ENCODE measurements at regions not wholly inside any gene's neighbourhood (a gene's known extent, or its start where the extent isn't known, plus 50 kb on each side); places are given as distances from the start of the nearest gene placed in this dataset.

DNA sequence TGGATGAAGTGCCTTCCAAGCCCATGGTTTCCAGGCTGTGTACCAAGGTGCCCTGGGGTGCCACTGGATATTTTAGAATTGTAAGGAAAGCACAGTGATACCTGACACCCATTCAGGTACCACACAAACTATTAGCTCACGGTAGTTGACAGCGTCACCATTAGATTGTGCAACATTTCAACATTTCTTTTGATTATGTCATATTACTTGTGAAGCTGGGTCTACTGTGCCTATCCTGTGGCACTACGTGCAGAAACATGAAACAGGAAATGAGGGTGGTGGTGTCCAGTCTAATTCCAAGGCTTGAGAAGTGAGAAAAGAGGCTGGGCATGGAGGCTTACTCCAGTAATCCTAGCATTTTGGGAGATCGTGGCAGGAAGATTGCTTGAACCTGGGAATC, 75.5 kb upstream of the CPM start:
- peak in 2 of 4 donors; percentile 51 to 56 for ATAC-seq

DNA sequence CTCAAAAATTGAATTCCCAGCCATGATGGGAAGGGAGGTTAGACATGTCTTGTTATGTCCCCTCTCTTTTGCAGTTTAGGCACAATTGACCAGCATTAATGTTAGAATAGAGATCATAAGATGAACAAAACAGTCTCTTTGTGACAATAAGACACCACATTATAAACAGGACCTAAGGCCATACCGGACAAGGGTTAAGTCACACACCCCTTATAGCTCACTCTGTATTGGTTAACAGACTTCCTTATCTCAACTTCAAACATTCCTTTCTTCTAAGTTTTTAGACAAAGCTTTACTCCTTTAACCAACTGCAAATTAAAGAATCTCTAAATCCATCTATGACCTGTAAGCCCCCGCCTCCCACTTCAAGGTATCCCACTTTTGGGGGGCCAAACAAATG, 81.1 kb upstream of the CPM start:
- H3K4me1 ChIP-seq: no peaks in the 10 kb centered on the region
- ATAC-seq: no peak
- no peak overlapping the region for H3K4me3 ChIP-seq
- DNase-seq: no peak
- H3K27ac ChIP-seq: no peak overlapping the region
- H3K9me3 ChIP-seq: no peaks in the 10 kb centered on the region
- no peaks in the 10 kb centered on the region for H3K36me3 ChIP-seq
- 65 to 68% methylated on average over 2 of the region's 2 CpGs for WGBS, 2 donors
- FAIRE-seq: no peak
- TF ChIP-seq, protein P1, sequence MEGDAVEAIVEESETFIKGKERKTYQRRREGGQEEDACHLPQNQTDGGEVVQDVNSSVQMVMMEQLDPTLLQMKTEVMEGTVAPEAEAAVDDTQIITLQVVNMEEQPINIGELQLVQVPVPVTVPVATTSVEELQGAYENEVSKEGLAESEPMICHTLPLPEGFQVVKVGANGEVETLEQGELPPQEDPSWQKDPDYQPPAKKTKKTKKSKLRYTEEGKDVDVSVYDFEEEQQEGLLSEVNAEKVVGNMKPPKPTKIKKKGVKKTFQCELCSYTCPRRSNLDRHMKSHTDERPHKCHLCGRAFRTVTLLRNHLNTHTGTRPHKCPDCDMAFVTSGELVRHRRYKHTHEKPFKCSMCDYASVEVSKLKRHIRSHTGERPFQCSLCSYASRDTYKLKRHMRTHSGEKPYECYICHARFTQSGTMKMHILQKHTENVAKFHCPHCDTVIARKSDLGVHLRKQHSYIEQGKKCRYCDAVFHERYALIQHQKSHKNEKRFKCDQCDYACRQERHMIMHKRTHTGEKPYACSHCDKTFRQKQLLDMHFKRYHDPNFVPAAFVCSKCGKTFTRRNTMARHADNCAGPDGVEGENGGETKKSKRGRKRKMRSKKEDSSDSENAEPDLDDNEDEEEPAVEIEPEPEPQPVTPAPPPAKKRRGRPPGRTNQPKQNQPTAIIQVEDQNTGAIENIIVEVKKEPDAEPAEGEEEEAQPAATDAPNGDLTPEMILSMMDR (IDR thresholded peaks at IDR 0.05): no peak
- intact Hi-C loops (cut with DNase I): no loop called here
- H3K27me3 ChIP-seq: no peaks in the 10 kb centered on the region

More for the DNA sequence above, 75.5 kb upstream of the CPM start:
- DNase-seq (no peak), FAIRE-seq (no peak)
- H3K27me3 ChIP-seq: no peaks in the 10 kb centered on the region
- H3K4me1 ChIP-seq: peaks cover 0 to 8% (median 0%) of the 10 kb centered on the region in 3 donors
- no peak overlapping the region for H3K4me3 ChIP-seq
- TF ChIP-seq, protein P1 (IDR thresholded peaks at IDR 0.05): no peak
- H3K27ac ChIP-seq: no peak overlapping the region
- H3K9me3 ChIP-seq: no peaks in the 10 kb centered on the region
- no peaks in the 10 kb centered on the region for H3K36me3 ChIP-seq
- 66 to 68% methylated on average over 4 of the region's 4 CpGs for whole genome bisulfite sequencing, 2 donors
- intact Hi-C loops (cut with DNase I): no loop called here

DNA sequence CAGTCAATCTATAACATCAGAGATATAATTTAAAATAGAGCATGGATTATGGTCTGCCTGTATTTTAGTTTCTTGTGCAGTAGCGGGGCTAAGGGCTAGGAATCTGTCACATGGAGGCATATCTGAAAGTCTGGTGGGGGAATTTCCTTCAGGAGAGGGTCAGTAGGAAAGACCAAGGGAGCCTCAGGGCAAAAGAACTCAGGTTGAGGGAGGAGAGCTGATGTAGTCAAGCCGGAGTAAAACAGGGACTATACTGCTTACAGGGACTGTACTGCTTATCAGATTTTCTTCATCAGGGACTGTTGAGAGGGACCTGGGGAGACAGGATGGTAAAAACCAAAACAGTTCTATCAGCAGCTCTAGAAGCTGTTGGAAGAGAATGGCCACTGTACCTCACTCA, 82.0 kb upstream of the CPM start:
- 92 to 93% methylated on average over 2 of the region's 2 CpGs for WGBS, 2 donors
- FAIRE-seq: no peak

DNA sequence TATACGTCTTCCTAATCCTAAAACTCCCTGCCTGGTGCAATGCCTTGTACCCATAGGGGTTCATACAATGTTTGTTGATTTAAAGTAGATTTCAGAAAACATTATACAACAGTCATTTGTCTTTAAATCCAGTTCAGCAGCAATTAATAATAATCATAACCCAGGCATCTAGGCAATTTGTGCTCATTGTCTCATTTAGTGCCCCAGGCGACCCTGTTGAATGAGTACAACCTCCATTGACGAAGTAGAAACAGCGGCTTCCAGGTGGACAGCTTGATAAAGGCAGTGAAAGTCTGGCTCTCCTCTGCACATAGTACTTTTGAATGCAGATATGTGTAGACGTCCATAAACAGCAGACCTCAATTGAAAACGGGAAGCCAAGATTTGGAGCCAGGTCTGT, 82.9 kb upstream of the CPM start:
- no peak overlapping the region for H3K4me3 ChIP-seq
- no peak for FAIRE-seq

More for the DNA sequence above, 82.0 kb upstream of the CPM start:
- no peak for ATAC-seq
- no peak overlapping the region for H3K4me3 ChIP-seq
- no peak overlapping the region for H3K27ac ChIP-seq
- no peaks in the 10 kb centered on the region for H3K36me3 ChIP-seq
- H3K4me1 ChIP-seq: no peaks in the 10 kb centered on the region
- intact Hi-C loops (cut with DNase I): no loop called here
- DNase-seq: no peak
- TF ChIP-seq, protein P1 (IDR thresholded peaks at IDR 0.05): no peak
- H3K27me3 ChIP-seq: no peaks in the 10 kb centered on the region
- no peaks in the 10 kb centered on the region for H3K9me3 ChIP-seq

DNA sequence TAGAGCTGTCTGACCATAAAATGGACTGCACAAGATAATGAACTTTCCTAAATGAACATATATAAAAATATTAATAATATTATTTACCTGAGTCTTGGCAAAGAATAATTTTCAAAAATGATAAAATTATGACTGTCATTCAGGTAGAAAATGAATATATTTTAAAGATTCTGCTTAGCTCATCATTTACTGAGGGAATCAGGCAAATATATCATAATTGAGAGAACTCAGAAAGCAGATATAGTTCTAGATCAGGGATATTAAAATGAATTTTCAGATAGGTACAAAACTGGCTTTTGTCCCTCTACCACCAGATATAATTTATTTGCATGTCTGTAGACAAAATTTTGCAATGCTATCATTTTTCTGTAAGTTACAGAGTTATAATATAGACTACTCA, 86.1 kb upstream of the CPM start:
- no peaks in the 10 kb centered on the region for H3K27me3 ChIP-seq
- TF ChIP-seq, protein P1 (IDR thresholded peaks at IDR 0.05): no peak
- FAIRE-seq (no peak), ATAC-seq (no peak), DNase-seq (no peak)
- intact Hi-C loops (cut with DNase I): no loop called here
- no peaks in the 10 kb centered on the region for H3K36me3 ChIP-seq
- no peak overlapping the region for H3K27ac ChIP-seq
- H3K9me3 ChIP-seq: no peaks in the 10 kb centered on the region
- no peaks in the 10 kb centered on the region for H3K4me1 ChIP-seq
- no peak overlapping the region for H3K4me3 ChIP-seq

More for the DNA sequence above, 82.9 kb upstream of the CPM start:
- WGBS, 2 donors: 63 to 70% methylated on average over 6 of the region's 6 CpGs
- Histone ChIP-seq H3K36me3 (no peaks in the 10 kb centered on the region), H3K27me3 (no peaks in the 10 kb centered on the region), H3K4me1 (no peaks in the 10 kb centered on the region), H3K9me3 (no peaks in the 10 kb centered on the region), H3K27ac (no peak overlapping the region)
- ATAC-seq: no peak
- TF ChIP-seq, protein P1 (IDR thresholded peaks at IDR 0.05): no peak
- DNase-seq: no peak
- intact Hi-C loops (cut with DNase I): no loop called here

All from pancreas (tissue), 10 donors.